ENCODE measurements at regions not wholly inside any gene's neighbourhood (a gene's known extent, or its start where the extent isn't known, plus 50 kb on each side); places are given as distances from the start of the nearest gene placed in this dataset.

GRCh38 chr12:90390947-90391346 is 564.0 kb downstream of the CCER1 start:
- DNase-seq, result no peak

GRCh38 chr12:90368081-90368480 is 586.9 kb downstream of the CCER1 start:
- DNase-seq, result no peak

DNA sequence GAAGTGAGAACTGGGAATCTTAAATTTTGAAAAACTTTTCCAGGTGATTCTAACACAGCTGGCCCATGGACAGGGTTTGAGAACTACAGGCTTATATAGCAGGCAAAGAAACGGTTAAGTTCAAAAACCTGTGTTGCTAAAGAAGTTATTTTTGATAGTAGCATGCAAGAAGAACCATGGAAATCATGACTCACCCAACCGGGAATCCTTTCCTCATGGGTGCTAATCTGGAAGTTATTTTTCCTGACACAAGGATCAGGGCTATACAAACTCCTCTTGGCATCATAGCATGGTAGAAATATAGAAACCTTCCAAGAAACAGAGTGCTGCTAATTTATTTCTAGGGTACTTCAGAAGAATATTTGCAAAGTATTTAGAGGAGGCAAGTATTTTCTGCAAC is 588.7 kb downstream of the CCER1 start:
- DNase-seq, result no peak

- DNase-seq, result no peak
Measured at GRCh38 chr12:90360300-90360699, 594.7 kb downstream of the CCER1 start.

GRCh38 chr12:90355711-90356355 is 599.1 kb downstream of the CCER1 start:
- no peak for DNase-seq

GRCh38 chr12:90343966-90344365 is 611.0 kb downstream of the CCER1 start:
- no peak for DNase-seq

GRCh38 chr12:90342081-90342480 is 612.9 kb downstream of the CCER1 start:
- no peak for DNase-seq

- no peak for DNase-seq
Measured at GRCh38 chr12:90339837-90340236, 615.1 kb downstream of the CCER1 start.

DNA sequence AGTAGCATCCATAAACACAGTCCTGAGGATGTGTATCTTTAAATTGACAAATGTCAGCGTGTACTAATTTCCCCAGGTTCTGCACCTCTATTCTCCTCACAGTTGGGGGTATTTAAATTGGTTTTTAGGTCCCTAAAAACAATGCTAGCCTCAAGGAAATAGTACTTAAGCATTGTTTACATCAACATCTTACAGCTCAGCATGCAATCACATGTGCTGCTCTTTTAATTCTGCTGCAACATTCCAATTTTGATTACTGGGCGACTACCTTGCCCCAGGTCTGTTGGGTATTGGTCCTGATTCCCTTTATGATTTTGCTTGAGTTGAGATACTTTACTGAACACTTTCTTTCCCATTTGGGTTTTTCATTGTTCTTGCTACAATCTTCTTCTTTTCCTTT is 616.6 kb downstream of the CCER1 start:
- no peak for DNase-seq

DNA sequence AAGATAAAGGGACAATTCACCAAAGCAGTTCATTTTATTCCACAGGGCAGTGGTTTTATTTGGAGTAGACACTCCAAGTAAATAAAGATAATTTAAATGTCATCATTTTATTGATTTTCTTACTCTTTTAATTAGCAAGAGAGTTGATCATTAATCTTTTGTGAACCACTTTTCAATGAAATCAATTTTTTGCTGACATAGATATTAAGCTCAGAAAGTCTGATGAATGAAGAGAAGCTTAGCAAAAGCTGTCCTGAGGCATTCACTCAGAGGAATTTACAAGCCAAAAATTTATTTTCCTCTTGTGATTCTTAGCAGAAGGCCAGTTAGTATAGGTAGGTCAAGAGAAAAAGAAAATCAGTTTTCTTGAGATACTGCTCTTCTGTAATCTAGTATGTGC is 618.0 kb downstream of the CCER1 start:
- DNase-seq, result no peak

DNA sequence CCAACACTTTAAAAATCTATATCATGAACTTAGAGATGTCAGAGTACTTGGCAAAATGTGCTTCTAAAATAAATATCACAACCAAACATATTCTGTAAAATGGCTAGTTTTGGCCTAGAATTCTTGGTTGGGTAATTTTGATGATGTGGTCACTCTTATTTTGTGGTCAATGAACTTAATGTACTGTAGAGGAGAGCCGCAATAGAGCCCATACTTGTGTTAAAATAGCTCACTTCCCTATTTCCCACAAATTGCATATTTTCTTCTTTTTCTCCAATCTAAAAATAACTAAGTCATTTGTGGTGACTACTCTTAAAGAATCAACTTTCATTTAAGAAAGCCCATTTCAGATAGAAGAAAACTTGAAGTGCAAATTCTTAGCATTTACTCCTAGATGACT is 619.4 kb downstream of the CCER1 start:
- DNase-seq, result no peak

- DNase-seq, result no peak
Measured at GRCh38 chr12:90333939-90334338, 621.0 kb downstream of the CCER1 start.

GRCh38 chr12:90333424-90333823 is 621.6 kb downstream of the CCER1 start:
- no peak for DNase-seq

DNA sequence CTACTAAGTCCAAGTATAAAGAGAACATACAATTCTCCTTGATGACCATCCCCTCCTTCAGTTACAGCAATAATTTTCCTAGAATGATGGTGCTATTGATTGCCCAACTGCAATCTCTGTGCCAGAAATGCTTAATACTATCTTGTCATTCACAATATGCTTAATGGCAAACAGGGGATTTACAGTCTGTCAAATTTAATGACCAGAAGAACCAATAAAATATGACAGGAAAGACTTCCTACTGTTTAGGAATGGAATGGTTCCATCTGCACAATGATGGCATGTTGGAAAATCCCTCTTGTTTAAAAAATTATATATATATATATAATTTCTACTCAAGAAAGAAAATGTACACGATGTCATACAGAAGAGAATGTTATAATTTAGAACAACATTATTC is 623.2 kb downstream of the CCER1 start:
- no peak for DNase-seq

DNA sequence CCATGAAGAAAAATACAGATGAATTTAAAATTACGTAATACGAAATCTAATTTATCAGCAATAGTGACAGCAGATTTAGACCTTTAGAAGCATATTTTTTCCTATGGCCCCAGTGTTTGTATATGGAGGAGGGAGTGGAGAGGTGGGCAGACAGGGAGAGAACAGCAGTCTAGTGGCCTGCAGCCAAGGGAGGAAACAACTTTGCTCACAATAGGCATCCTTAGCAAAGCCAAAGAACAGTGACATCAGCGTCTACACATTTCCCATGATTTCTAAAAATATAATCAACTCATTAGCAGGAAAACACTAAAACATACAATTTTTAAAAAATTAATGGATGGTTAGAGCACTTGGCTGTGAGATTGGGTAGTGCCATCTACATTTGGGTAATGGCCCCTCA is 622.6 kb upstream of the ATP2B1 start:
- no peak for DNase-seq

- DNase-seq, result no peak
Measured at GRCh38 chr12:90327793-90328743, 619.4 kb upstream of the ATP2B1 start.

DNA sequence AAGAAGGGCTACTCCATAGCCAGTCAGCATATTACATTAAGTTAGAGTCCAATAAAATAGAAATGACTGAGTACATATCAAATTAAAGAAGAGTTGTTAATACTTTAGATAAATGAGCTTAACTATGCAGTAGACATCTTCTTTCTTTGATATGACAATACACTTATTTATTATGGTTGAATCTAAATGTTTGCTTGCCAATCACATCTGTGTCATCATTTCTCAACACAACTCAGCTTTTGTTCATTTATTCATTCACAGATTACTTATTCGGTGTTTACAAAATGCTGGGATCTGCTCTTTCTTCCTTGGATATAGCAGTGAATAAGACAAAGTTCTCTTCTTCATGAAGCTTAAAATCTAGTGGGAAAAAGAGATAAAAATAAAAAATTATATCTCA is 614.6 kb upstream of the ATP2B1 start:
- DNase-seq, result no peak

- no peak for DNase-seq
Measured at GRCh38 chr12:90322006-90322405, 613.4 kb upstream of the ATP2B1 start.

- no peak for DNase-seq
Measured at GRCh38 chr12:90321369-90321768, 612.7 kb upstream of the ATP2B1 start.

DNA sequence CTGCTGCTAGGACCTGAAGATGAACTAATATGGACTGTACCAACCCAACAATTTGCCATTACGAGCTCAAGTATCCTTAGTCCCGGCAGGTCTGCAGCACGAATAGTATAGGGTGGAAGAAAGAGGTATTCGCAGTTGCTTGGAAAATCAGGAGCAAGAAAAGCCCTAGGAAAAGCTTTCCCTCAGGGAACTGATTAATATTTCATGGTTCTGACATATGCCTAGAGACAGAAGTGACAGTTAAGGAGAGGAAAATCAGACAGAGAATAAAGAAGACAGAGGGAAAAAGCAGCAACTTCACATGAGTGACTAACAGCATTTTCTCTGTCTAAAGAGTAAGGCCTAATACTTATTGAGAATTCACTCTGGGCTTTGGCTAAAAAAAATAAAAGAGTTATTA is 602.9 kb upstream of the ATP2B1 start:
- DNase-seq, result no peak

DNA sequence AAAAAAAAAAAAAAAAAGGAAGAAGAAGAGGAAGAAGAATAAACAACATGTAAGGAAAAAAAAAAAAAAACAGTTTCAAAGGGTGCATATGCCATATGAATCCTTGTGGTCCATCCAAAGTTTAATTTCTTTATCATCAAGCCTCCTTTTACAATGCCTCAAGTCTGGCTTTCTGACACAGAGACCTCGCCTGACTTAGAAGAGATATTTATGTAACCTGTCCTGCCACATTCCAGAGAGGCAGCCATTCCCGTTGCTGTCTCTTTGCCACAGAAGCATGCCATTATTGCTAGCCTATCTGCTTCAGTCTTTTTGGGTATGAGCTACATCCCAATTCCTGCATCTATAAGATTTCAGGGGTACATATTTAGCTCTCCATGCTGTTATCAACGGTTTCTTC is 596.7 kb upstream of the ATP2B1 start:
- DNase-seq, result no peak

- no peak for DNase-seq
Measured at GRCh38 chr12:90304231-90304630, 595.6 kb upstream of the ATP2B1 start.

- DNase-seq, result no peak
Measured at GRCh38 chr12:90303771-90304170, 595.1 kb upstream of the ATP2B1 start.

GRCh38 chr12:90301561-90302133 is 593.0 kb upstream of the ATP2B1 start:
- no peak for DNase-seq

All from SHP77 (cell line).